ENCODE measurements at regions not wholly inside any gene's neighbourhood (a gene's known extent, or its start where the extent isn't known, plus 50 kb on each side); places are given as distances from the start of the nearest gene placed in this dataset.

GRCh38 chr12:93135286-93136239, 206.5 kb upstream of the EEA1 start:
- TF ChIP-seq CTCF (conservative IDR thresholded peaks at IDR 0.05; ENCODE audit: low read length): no peak
- DNase-seq (ENCODE audit: low read depth): peak; percentile 67
- H3K4me3 ChIP-seq (ENCODE audit: low read length): no peak overlapping the region

GRCh38 chr12:93136253-93137055, 207.4 kb upstream of the EEA1 start:
- DNase-seq (ENCODE audit: low read depth): no peak
- no peak overlapping the region for H3K4me3 ChIP-seq (ENCODE audit: low read length)
- TF ChIP-seq CTCF (conservative IDR thresholded peaks at IDR 0.05; ENCODE audit: low read length): no peak

GRCh38 chr12:93137656-93138612, 208.8 kb upstream of the EEA1 start:
- DNase-seq (ENCODE audit: low read depth): peak; percentile 84
- no peak for TF ChIP-seq CTCF (conservative IDR thresholded peaks at IDR 0.05; ENCODE audit: low read length)
- no peak overlapping the region for H3K4me3 ChIP-seq (ENCODE audit: low read length)

- DNase-seq (ENCODE audit: low read depth): no peak
- H3K4me3 ChIP-seq (ENCODE audit: low read length): no peak overlapping the region
- TF ChIP-seq CTCF (conservative IDR thresholded peaks at IDR 0.05; ENCODE audit: low read length): no peak
Observed at GRCh38 chr12:93139028-93139665, 210.1 kb upstream of the EEA1 start.

GRCh38 chr12:93140325-93140724, 211.2 kb upstream of the EEA1 start:
- DNase-seq (ENCODE audit: low read depth): no peak
- TF ChIP-seq CTCF (conservative IDR thresholded peaks at IDR 0.05; ENCODE audit: low read length): no peak
- H3K4me3 ChIP-seq (ENCODE audit: low read length): no peak overlapping the region

GRCh38 chr12:93140801-93141200, 211.7 kb upstream of the EEA1 start:
- no peak for DNase-seq (ENCODE audit: low read depth)

More at GRCh38 chr12:93140801-93141200, 211.7 kb upstream of the EEA1 start:
- H3K4me3 ChIP-seq (ENCODE audit: low read length): no peak overlapping the region
- TF ChIP-seq CTCF (conservative IDR thresholded peaks at IDR 0.05; ENCODE audit: low read length): no peak

Measured in AG10803 (cell line).